ENCODE measurements at regions not wholly inside any gene's neighbourhood (a gene's known extent, or its start where the extent isn't known, plus 50 kb on each side); places are given as distances from the start of the nearest gene placed in this dataset.
"Not testable (repeated sequence)": the region's sequence is repeated elsewhere in the genome, so short reads cannot be mapped to it uniquely, and the experiment has no call there.

GRCh38 chr6:140380427-140381218, 1006.2 kb upstream of the CITED2 start:
- H3K27ac Mint-ChIP-seq = peak overlapping the region in 1 of 3 experiments; percentile 2
- H3K27me3 Mint-ChIP-seq (ENCODE audit: low read depth) = no peaks in the 10 kb centered on the region
- peaks cover 6% of the 10 kb centered on the region for H3K9me3 Mint-ChIP-seq
- no peak overlapping the region for H3K4me3 Mint-ChIP-seq
- H3K36me3 Mint-ChIP-seq (ENCODE audit: low read depth) = peaks cover 3% of the 10 kb centered on the region
- no peak for TF ChIP-seq CTCF (IDR thresholded peaks at IDR 0.05; ENCODE audit: unreplicated experiment in 3 of 3)
- H3K4me1 Mint-ChIP-seq = no peaks in the 10 kb centered on the region

- H3K4me1 Mint-ChIP-seq = no peaks in the 10 kb centered on the region
Measured at GRCh38 chr6:140379919-140380318, 1005.5 kb upstream of the CITED2 start.

GRCh38 chr6:140376209-140376608, 1001.8 kb upstream of the CITED2 start:
- Mint-ChIP-seq H3K4me1 (no peaks in the 10 kb centered on the region), H3K27ac (no peak overlapping the region), H3K4me3 (no peak overlapping the region), H3K27me3 (ENCODE audit: low read depth) (no peaks in the 10 kb centered on the region), H3K36me3 (ENCODE audit: low read depth) (no peaks in the 10 kb centered on the region), H3K9me3 (no peaks in the 10 kb centered on the region)
- TF ChIP-seq CTCF (IDR thresholded peaks at IDR 0.05; ENCODE audit: unreplicated experiment in 3 of 3) = no peak

More at GRCh38 chr6:140379919-140380318, 1005.5 kb upstream of the CITED2 start:
- peaks cover 5% of the 10 kb centered on the region for H3K9me3 Mint-ChIP-seq
- peaks cover 3% of the 10 kb centered on the region for H3K36me3 Mint-ChIP-seq (ENCODE audit: low read depth)
- no peak overlapping the region for H3K4me3 Mint-ChIP-seq
- TF ChIP-seq CTCF (IDR thresholded peaks at IDR 0.05; ENCODE audit: unreplicated experiment in 3 of 3) = no peak
- H3K27me3 Mint-ChIP-seq (ENCODE audit: low read depth) = no peaks in the 10 kb centered on the region
- no peak overlapping the region for H3K27ac Mint-ChIP-seq

DNA sequence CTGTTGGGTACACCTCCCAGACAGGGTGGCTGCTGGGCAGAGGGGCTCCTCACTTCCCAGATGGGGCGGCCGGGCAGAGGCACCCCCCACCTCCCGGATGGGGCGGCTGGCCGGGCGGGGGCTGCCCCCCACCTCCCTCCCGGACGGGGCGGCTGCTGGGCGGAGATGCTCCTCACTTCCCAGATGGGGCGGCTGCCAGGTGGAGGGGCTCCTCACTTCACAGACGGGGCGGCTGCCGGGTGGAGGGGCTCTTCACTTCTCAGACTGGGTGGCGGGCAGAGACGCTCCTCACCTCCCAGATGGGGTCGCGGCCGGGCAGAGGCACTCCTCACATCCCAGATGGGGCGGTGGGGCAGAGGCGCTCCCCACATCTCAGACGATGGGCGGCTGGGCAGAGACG, 999.3 kb upstream of the CITED2 start:
- not testable (repeated sequence) for H3K9me3 Mint-ChIP-seq, H3K27ac Mint-ChIP-seq, H3K4me1 Mint-ChIP-seq

DNA sequence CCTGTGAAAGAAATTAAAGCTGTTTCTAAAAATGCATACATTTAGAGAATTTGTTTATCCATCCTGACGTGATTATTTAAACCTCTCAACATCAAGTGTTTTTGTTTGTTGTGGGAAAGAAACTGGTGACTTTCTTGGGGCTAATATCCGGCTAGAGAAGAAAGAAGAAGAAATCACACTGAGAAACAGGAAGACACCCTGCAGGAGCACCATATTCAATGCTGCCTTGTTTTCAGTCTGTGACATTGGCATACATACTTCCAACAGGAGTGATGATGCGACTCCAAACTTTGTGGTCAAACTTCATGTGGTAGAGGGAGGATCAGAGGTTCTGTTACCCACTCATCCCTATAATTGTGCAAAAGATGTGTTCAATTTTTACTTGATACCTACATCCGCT, 997.6 kb upstream of the CITED2 start:
- Mint-ChIP-seq H3K27me3 (ENCODE audit: low read depth) (no peaks in the 10 kb centered on the region), H3K4me1 (no peaks in the 10 kb centered on the region), H3K36me3 (ENCODE audit: low read depth) (no peaks in the 10 kb centered on the region), H3K27ac (no peak overlapping the region), H3K9me3 (no peaks in the 10 kb centered on the region), H3K4me3 (no peak overlapping the region)
- TF ChIP-seq CTCF (IDR thresholded peaks at IDR 0.05; ENCODE audit: unreplicated experiment in 3 of 3) = no peak

More for the DNA sequence above, 999.3 kb upstream of the CITED2 start:
- H3K36me3 Mint-ChIP-seq (ENCODE audit: low read depth); H3K27me3 Mint-ChIP-seq (ENCODE audit: low read depth); H3K4me3 Mint-ChIP-seq: not testable (repeated sequence)

GRCh38 chr6:140370976-140371870, 996.8 kb upstream of the CITED2 start:
- no peaks in the 10 kb centered on the region for H3K9me3 Mint-ChIP-seq
- H3K36me3 Mint-ChIP-seq (ENCODE audit: low read depth) = no peaks in the 10 kb centered on the region
- H3K4me1 Mint-ChIP-seq = no peaks in the 10 kb centered on the region
- no peak overlapping the region for H3K4me3 Mint-ChIP-seq
- no peak overlapping the region for H3K27ac Mint-ChIP-seq
- H3K27me3 Mint-ChIP-seq (ENCODE audit: low read depth) = no peaks in the 10 kb centered on the region
- TF ChIP-seq CTCF (IDR thresholded peaks at IDR 0.05; ENCODE audit: unreplicated experiment in 3 of 3) = no peak

All from nephron (organoid).